Vagina (tissue), 2 donors: ENCODE measurements at regions not wholly inside any gene's neighbourhood (a gene's known extent, or its start where the extent isn't known, plus 50 kb on each side); places are given as distances from the start of the nearest gene placed in this dataset. TPM values are rescaled to one million over a fixed set of nuclear protein-coding genes. Genes with fewer than 3 reads are reported as not detected.
"Not testable (repeated sequence)": the region's sequence is repeated elsewhere in the genome, so short reads cannot be mapped to it uniquely, and the experiment has no call there.

Source experiments
- DNase-seq, 2 donors: peaks; one replicate each; pipeline ENCODE4 v3.0.0-alpha.2; 2017; ENCODE audit errors: extremely low spot score in 2 of 2
- H3K27ac ChIP-seq: fragments of 200-600 bp; sonication (generic); one replicate; pipeline ENCODE4 v1.5.1; 2019
- H3K27me3 ChIP-seq: fragments of 200-600 bp; sonication (generic); one replicate; pipeline ENCODE4 v1.5.1; 2019
- H3K36me3 ChIP-seq, 2 donors: fragments of 200-600 bp; sonication (generic); one replicate each; pipeline ENCODE4 v1.5.1; 2017 to 2019
- H3K4me1 ChIP-seq: fragments of 200-600 bp; sonication (generic); one replicate; pipeline ENCODE4 v1.5.1; 2019
- H3K4me3 ChIP-seq, 2 donors: fragments of 200-600 bp; sonication (generic); 1 replicate in 1 of 2; 2 replicates in 1 of 2; pipeline ENCODE4 v1.5.1; 2016 to 2019
- H3K9me3 ChIP-seq: fragments of 200-600 bp; sonication (generic); one replicate; pipeline ENCODE4 v1.5.1; 2019
- intact Hi-C: fragments of 100-400 bp; cut with DNase I; formaldehyde crosslinking; loops from one replicate; pipeline ENCODE4 v1.15.1; 2023
- microRNA counts, 2 donors: library from miRNA; unstranded; fragments of <30 nt; microRNA quantifications; one replicate each; lab custom pipeline; 2016 to 2017
- microRNA-seq: library from miRNA; unstranded; fragments of <30 nt; microRNA quantifications from one replicate; pipeline ENCODE4, GENCODE V29; 2017; ENCODE audit warnings: borderline number of aligned reads, borderline replicate concordance
- small RNA-seq: library from RNA; depleted of rRNA; stranded (forward); fragments of <200 nt; gene quantifications from one replicate; pipeline ENCODE3, GENCODE V24; 2016

DNA sequence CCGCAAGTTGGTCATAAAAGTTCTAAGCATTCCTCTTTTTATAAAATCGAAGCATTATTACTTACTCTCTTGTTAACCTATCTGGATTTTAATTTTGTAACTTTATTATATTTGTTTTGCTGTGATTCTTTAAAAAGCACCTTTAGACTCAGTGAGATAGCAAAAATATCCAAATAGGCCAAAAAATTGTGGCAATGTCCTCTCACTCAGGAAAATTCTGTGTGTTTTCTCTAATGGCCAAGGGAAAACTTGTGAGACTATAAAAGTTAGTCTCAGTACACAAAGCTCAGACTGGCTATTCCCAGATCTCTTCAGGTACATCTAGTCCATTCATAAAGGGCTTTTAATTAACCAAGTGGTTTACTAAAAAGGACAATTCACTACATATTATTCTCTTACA, 386.4 kb downstream of the OR4F29 start, which contains the start of gene OR4F5:
Gene OR4F5, plus strand, starts transcription at position 301 of the 400 bp plus-strand sequence.
- intact Hi-C loops, H3K27me3 ChIP-seq, H3K4me1 ChIP-seq, H3K4me3 ChIP-seq, H3K9me3 ChIP-seq, H3K27ac ChIP-seq, DNase-seq, H3K36me3 ChIP-seq: not testable (repeated sequence)

DNA sequence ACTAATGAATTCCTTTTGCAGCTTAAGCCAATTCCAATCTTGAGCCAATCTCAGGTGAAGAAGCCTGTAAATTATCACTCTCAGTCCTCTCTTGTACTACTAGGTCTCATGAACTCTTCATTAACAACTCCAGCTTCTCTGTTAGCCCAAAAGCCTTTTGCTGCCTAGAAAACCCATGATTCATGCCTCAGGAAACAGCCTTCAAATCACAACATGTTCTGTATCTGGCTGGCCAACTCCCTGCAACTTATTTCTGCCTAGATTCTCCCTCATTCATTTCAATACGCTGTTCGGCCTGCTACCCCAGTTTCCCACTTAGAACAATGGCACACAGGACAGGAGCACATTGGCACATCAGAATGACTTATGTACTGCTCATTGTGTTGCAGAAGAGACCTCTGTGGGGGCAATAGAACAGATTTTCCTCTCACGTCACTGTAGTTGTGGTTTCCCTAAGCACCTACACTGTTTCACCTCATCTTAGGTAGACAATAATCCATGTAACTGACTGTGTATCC, 395.4 kb downstream of the OR4F29 start:
- H3K9me3 ChIP-seq, intact Hi-C loops, H3K27ac ChIP-seq, H3K4me3 ChIP-seq, H3K36me3 ChIP-seq, H3K27me3 ChIP-seq, DNase-seq, H3K4me1 ChIP-seq: not testable (repeated sequence)

DNA sequence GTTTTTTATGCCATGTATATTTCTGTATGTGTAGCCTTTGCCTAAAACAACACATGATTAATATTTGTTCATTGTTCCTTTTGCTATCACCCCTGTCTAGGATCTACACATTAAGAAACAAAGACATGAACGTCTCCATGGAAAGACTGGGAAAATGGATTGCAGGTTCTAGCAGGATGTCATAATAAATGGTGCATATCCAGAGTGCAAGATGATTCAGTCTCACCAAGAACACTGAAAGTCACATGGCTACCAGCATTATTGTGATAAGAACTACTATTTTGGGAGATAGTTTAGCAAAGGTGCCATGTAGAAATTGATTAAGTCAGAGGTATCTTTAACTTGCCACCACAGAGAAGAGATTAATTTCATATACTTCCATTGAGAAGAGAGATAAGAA, 398.3 kb downstream of the OR4F29 start:
- intact Hi-C loops, result not testable (repeated sequence)

GRCh38 chr1:41965-42466, 409.5 kb downstream of the OR4F29 start:
- H3K36me3 ChIP-seq, DNase-seq, H3K27ac ChIP-seq, H3K4me1 ChIP-seq, intact Hi-C loops, H3K9me3 ChIP-seq, H3K27me3 ChIP-seq, H3K4me3 ChIP-seq: not testable (repeated sequence)

More for the DNA sequence above, 398.3 kb downstream of the OR4F29 start:
- DNase-seq, H3K27me3 ChIP-seq, H3K36me3 ChIP-seq, H3K4me3 ChIP-seq, H3K27ac ChIP-seq, H3K9me3 ChIP-seq, H3K4me1 ChIP-seq: not testable (repeated sequence)

DNA sequence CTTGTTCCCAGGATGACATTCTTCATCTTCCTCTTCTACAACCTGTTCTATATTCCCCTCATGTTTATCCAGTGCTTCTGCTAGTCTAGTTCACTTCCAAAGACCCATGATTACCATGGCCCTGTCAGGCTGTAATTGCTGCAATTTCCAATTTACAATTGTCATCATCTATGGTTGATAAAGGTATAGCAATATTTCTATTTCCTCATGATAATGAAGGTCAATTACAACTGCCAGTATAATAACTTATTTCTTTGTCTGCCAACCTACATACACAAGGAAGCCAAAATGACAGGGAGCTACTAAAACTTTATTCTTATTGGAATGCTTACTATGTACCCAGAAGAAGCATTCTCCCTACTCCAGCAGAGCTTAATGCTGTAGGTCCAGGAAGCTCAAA, 410.3 kb downstream of the OR4F29 start:
- H3K9me3 ChIP-seq, H3K27me3 ChIP-seq, intact Hi-C loops, DNase-seq, H3K4me1 ChIP-seq, H3K4me3 ChIP-seq, H3K36me3 ChIP-seq, H3K27ac ChIP-seq: not testable (repeated sequence)

DNA sequence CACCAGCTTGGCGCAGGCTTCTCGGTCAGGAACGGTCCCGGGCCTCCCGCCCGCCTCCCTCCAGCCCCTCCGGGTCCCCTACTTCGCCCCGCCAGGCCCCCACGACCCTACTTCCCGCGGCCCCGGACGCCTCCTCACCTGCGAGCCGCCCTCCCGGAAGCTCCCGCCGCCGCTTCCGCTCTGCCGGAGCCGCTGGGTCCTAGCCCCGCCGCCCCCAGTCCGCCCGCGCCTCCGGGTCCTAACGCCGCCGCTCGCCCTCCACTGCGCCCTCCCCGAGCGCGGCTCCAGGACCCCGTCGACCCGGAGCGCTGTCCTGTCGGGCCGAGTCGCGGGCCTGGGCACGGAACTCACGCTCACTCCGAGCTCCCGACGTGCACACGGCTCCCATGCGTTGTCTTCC, 422.3 kb downstream of the OR4F29 start:
- intact Hi-C loops, H3K36me3 ChIP-seq, H3K4me1 ChIP-seq, H3K9me3 ChIP-seq, DNase-seq, H3K27ac ChIP-seq, H3K4me3 ChIP-seq, H3K27me3 ChIP-seq: not testable (repeated sequence)

DNA sequence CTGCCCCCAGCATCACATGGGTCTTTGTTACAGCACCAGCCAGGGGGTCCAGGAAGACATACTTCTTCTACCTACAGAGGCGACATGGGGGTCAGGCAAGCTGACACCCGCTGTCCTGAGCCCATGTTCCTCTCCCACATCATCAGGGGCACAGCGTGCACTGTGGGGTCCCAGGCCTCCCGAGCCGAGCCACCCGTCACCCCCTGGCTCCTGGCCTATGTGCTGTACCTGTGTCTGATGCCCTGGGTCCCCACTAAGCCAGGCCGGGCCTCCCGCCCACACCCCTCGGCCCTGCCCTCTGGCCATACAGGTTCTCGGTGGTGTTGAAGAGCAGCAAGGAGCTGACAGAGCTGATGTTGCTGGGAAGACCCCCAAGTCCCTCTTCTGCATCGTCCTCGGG, 434.2 kb downstream of the OR4F29 start:
- intact Hi-C loops, DNase-seq, H3K27ac ChIP-seq: not testable (repeated sequence)

DNA sequence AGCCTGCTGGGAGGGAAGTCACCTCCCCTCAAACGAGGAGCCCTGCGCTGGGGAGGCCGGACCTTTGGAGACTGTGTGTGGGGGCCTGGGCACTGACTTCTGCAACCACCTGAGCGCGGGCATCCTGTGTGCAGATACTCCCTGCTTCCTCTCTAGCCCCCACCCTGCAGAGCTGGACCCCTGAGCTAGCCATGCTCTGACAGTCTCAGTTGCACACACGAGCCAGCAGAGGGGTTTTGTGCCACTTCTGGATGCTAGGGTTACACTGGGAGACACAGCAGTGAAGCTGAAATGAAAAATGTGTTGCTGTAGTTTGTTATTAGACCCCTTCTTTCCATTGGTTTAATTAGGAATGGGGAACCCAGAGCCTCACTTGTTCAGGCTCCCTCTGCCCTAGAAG, 435.5 kb downstream of the OR4F29 start:
- H3K36me3 ChIP-seq, H3K9me3 ChIP-seq, H3K27ac ChIP-seq, DNase-seq, H3K4me1 ChIP-seq, H3K4me3 ChIP-seq, intact Hi-C loops, H3K27me3 ChIP-seq: not testable (repeated sequence)

More for the DNA sequence above, 434.2 kb downstream of the OR4F29 start:
- not testable (repeated sequence) for H3K9me3 ChIP-seq, H3K36me3 ChIP-seq, H3K27me3 ChIP-seq, H3K4me1 ChIP-seq, H3K4me3 ChIP-seq

DNA sequence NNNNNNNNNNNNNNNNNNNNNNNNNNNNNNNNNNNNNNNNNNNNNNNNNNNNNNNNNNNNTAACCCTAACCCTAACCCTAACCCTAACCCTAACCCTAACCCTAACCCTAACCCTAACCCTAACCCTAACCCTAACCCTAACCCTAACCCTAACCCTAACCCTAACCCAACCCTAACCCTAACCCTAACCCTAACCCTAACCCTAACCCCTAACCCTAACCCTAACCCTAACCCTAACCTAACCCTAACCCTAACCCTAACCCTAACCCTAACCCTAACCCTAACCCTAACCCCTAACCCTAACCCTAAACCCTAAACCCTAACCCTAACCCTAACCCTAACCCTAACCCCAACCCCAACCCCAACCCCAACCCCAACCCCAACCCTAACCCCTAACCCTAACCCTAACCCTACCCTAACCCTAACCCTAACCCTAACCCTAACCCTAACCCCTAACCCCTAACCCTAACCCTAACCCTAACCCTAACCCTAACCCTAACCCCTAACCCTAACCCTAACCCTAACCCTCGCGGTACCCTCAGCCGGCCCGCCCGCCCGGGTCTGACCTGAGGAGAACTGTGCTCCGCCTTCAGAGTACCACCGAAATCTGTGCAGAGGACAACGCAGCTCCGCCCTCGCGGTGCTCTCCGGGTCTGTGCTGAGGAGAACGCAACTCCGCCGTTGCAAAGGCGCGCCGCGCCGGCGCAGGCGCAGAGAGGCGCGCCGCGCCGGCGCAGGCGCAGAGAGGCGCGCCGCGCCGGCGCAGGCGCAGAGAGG, 441.3 kb downstream of the OR4F29 start:
- DNase-seq, H3K27ac ChIP-seq, H3K4me1 ChIP-seq, H3K27me3 ChIP-seq, H3K36me3 ChIP-seq, H3K9me3 ChIP-seq, H3K4me3 ChIP-seq, intact Hi-C loops: not testable (repeated sequence)

MicroRNAs encoded in the stretch of these regions (microRNA counts, 767-probe panel; counts per million panel counts)
- microRNA hsa-miR-1302 (lab: Ali Mortazavi, UCI), result 238 to 261 counts per million in 2 donors

Small RNAs in the stretch of these regions (microRNA-seq; reads per million reads assigned to microRNA genes)
- gene MIR6859-1 (not detected), gene MIR6859-2 (not detected)

Small RNAs in the stretch of these regions (small RNA-seq; reads per million reads assigned to genes)
- gene AL627309.7, result not detected
- gene MIR6859-1, result not detected
- not detected for gene MIR6859-2
- not detected for gene RNU6-1100P
